Renal cortex interstitium (tissue), 11 donors: ENCODE measurements at regions not wholly inside any gene's neighbourhood (a gene's known extent, or its start where the extent isn't known, plus 50 kb on each side); places are given as distances from the start of the nearest gene placed in this dataset.

ENCODE experiments used
- DNase-seq, 11 donors: peaks; one replicate each; pipeline ENCODE4 v3.0.0-alpha.2; 2013; ENCODE audit warnings: low read depth in 9 of 11, low spot score in 4 of 11; ENCODE audit errors: extremely low read depth in 1 of 11

GRCh38 chr10:28845009-28845682 lies 167.8 kb downstream of the BAMBI start:
- DNase-seq = no peak

GRCh38 chr10:28849309-28849708 lies 172.0 kb downstream of the BAMBI start:
- DNase-seq = no peak

- DNase-seq = no peak
These were observed 172.5 kb downstream of the BAMBI start for GRCh38 chr10:28849821-28850220.

GRCh38 chr10:28850784-28851183 lies 173.5 kb downstream of the BAMBI start:
- DNase-seq = no peak

GRCh38 chr10:28853195-28853594 lies 175.9 kb downstream of the BAMBI start:
- DNase-seq = peak in 4 of 11 donors; percentile 26 to 53 (median 30)

- DNase-seq = no peak
These were observed 179.8 kb downstream of the BAMBI start for GRCh38 chr10:28857164-28857563.

- DNase-seq = no peak
These were observed 181.3 kb downstream of the BAMBI start for GRCh38 chr10:28858646-28859045.

GRCh38 chr10:28859791-28860190 lies 182.5 kb downstream of the BAMBI start:
- DNase-seq = no peak

- DNase-seq = no peak
These were observed 184.9 kb downstream of the BAMBI start for GRCh38 chr10:28862219-28862618.

- DNase-seq = no peak
These were observed 192.4 kb downstream of the BAMBI start for GRCh38 chr10:28869606-28870201.

- no peak for DNase-seq
These were observed 194.3 kb downstream of the BAMBI start for GRCh38 chr10:28871665-28872064.

GRCh38 chr10:28872587-28873165 lies 195.4 kb downstream of the BAMBI start:
- no peak for DNase-seq

- no peak for DNase-seq
These were observed 196.2 kb downstream of the BAMBI start for GRCh38 chr10:28873540-28873939.

- DNase-seq = no peak
These were observed 196.9 kb downstream of the BAMBI start for GRCh38 chr10:28874210-28874609.

GRCh38 chr10:28875549-28876081 lies 198.3 kb downstream of the BAMBI start:
- DNase-seq = no peak

- DNase-seq = no peak
These were observed 201.1 kb downstream of the BAMBI start for GRCh38 chr10:28878236-28878970.

GRCh38 chr10:28879246-28879645 lies 201.9 kb downstream of the BAMBI start:
- no peak for DNase-seq

GRCh38 chr10:28879875-28880682 lies 202.8 kb downstream of the BAMBI start:
- no peak for DNase-seq

GRCh38 chr10:28880683-28880950 lies 203.3 kb downstream of the BAMBI start:
- no peak for DNase-seq
